CD4-positive, alpha-beta T cell treated with Interleukin-6 at 100 ng/mL for 8 hours (primary cell): ENCODE measurements at regions not wholly inside any gene's neighbourhood (a gene's known extent, or its start where the extent isn't known, plus 50 kb on each side); places are given as distances from the start of the nearest gene placed in this dataset.

ENCODE experiments used
- DNase-seq: peaks from one replicate; pipeline ENCODE4 v3.0.0-alpha.2; 2020; ENCODE audit warnings: mixed read lengths, low spot score

GRCh38 chr13:52975969-52976368, 52.6 kb upstream of the OLFM4 start:
- no peak for DNase-seq

DNA sequence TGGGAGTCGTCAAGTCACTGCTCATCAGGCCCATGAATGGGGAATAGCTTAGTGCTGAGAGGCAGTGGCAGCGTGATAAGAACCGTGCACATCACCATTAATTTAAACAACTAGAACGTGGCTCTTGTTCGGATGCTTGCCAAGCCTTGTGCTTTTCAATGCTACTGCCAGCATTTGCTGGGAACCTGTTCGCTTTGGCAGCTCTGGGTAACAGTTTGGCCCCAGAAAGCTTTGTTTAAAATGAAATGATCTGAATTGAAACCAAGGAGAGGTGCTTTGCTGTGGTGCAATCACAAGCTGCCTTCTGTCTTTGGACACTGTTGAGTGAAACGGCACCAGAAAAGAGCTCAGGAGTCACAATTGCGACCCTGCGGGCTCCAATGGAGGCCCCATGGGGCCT, 53.5 kb upstream of the OLFM4 start:
- DNase-seq, result no peak

- DNase-seq, result no peak
These were observed 53.9 kb upstream of the OLFM4 start for GRCh38 chr13:52974711-52975110.

DNA sequence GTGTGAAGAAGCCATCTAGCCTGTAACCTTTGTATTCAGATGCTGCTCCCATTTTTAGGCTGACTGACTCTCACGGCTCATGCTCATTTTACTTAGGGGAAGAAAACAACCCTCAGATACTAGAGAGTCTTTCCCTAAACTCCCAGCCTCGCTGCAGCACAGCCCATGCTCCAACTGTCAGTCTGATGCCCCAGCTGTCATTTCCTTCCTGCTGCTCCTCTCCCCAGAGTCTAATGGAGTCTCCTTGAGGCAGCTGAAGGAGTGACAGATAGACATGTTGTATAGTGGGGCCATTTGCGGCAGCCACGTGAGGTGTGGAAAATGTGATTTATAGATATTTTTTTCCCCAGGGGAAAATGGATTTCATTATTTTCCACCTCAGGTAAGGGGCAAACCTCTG, 59.2 kb upstream of the OLFM4 start:
- DNase-seq, result no peak

DNA sequence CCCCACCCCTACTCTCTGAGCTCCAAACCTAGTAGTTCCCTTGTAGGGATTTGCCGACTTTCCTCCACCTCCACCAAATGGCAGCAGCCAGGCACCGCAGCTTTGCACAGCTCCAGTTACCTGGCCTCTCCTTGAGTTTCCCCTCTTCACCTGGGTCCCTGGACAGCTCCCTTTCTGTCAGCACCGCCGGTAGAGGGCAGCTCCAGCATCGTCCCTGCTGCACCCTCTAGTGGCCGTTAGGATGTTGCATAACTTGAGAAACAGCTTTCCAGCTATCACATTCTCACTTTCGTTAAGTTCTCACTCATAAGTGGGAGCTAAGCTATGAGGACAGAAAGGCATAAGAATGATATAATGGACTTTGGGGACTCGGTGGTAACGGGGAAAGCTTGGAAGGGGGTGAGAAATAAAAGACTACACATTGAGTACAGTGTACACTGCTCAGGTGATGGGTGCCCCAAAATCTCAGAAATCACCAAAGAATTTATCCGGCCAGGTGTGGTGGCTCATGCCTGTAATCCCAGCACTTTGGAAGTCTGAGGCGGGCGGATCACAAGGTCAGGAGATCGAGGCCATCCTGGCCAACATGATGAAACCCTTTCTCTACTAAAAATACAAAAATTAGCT, 60.4 kb upstream of the OLFM4 start:
- peak; percentile 46 for DNase-seq

DNA sequence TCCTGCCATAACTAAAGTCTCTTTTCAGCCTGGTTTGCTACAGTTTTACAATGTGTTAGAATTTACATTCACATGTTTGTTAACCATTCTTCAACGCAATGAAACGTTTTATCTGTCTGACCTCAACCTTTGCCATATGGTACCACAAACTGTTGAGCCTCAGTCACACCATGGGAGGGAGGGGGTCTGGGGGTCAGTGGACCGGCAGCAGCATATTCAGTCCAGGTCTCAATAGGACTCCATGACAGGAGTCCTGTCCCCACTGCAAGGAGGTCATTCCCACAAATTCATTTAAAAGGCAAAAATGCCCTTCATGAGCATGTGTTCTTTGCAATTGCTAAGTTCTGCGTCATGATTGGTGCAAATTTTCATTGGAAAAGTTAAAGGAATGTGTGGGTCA, 66.6 kb upstream of the OLFM4 start:
- DNase-seq, result no peak

DNA sequence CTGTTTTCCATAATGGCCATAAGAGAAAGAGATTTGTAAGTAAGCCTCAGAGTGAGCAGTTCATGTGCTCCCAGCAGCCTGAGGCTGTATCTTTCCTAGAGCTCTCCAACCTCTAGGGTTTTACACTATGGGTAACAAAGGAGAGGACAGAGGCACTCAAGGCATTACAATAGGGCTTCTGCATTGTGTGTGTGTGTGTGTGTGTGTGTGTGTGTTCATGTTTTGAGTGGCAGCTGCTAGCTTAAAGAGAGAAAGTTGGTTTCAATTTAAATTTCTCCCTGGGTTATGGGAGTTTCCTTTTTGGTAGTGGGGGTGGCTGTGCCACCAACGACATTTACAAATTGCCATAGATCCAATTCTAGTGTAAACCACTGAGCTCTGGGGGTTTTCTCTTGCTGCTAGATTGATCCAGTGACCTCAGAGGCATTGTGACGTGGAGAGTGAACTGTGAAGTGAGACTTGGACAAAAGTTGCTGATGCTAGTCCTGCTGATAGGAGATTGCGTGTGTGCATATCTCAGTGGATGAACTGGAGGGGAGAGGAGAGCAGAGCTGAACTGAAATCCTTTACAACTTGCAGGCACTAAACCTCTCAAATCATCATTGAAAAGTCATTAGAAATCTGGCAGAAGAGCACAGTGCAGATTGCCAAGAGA, 67.2 kb upstream of the OLFM4 start:
- no peak for DNase-seq

- no peak for DNase-seq
These were observed 73.1 kb upstream of the OLFM4 start for GRCh38 chr13:52955472-52955874.

DNA sequence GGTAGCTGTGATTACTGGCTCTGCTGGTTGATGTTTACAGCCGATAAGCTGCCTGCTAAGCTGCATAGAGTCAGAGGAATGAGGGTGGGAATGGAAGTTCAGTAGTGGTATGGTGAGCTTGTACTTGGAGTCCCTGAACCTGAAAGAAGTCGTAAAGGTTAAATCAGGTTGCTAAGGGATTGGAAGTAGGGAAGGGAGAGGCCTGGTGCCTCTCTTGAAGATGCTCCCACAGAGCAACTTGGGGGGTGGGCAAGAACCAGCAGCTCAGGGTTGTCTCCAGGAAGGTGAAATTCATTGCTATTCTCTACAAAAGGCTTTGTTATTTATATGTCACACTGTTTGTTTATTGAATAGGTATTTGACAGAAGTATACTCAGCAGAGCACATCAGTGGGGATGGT, 73.8 kb upstream of the OLFM4 start:
- DNase-seq, result no peak

DNA sequence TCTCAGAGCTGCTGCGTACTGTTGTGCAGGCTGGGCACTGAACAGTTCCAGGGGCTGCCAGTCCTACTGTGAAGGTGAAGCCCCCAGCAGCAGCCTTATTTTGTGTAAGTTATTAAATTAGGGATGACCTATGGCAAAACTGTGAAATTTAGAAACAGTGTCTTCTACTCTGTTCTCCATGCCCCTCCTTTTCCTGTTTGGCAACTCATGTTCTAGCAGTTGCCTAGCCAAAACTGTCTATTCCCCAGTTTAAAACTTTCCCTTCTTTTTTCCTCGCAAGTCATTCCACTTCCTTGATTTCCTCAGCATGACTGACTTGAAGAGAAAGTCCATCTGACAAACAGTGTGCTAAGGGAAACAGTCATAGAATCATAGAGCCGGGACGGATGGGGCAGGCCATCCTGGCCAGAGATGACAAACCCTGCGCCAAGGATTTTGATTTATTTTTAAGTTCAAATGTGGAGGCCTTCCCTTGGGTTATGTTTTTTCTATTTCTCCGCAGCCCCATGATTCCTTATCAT, 78.1 kb upstream of the OLFM4 start:
- DNase-seq, result no peak

- DNase-seq, result no peak
These were observed 78.9 kb upstream of the OLFM4 start for GRCh38 chr13:52949742-52950141.

GRCh38 chr13:52949044-52949443, 79.6 kb upstream of the OLFM4 start:
- DNase-seq, result no peak

DNA sequence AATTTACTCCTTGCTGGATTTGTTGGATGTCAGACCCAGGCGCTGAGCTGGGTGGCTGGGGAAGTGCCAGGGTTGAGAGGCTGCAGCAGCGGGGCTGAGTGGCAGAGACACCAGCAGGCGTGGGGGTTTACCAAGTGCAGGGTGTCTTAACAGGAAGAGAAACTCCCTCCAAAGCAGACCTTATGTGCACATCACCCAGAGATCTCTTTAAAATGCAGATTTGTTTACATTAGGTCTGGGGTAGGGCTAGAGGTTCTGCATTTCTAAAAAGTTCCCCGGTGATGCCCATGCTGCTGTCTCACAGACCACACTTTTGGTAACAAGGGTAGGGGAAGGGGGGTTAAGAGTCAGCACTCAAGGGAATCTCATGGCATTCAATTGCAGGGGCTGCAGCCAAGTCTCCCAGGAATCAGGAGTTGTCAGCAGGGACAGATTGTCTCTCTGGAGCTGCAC, 80.7 kb upstream of the OLFM4 start:
- no peak for DNase-seq

GRCh38 chr13:52945348-52945747, 83.3 kb upstream of the OLFM4 start:
- no peak for DNase-seq

GRCh38 chr13:52944697-52945096, 83.9 kb upstream of the OLFM4 start:
- DNase-seq, result no peak

- no peak for DNase-seq
These were observed 89.6 kb upstream of the PCDH8 start for GRCh38 chr13:52938065-52938464.

DNA sequence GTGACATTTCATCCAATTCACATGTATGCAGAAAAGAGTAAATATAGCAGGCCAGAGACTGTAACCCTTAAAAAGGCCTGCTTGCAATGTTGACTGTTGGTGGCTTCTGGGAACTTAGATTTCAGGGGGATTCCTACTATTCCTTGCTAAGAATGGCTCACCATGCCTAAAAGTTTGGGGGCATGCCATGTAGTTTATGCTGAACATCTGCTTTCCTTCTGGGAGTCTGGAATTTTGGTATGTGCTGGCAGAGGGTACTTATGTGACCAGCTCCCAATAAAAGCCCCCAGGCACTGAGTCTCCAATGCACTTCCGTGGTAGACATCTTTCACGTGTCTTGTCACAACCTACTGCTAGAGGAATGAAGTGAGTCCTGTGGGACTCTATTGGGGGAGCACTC, 88.4 kb upstream of the PCDH8 start:
- no peak for DNase-seq

GRCh38 chr13:52934258-52934657, 85.8 kb upstream of the PCDH8 start:
- no peak for DNase-seq

GRCh38 chr13:52933547-52934210, 85.2 kb upstream of the PCDH8 start:
- no peak for DNase-seq

GRCh38 chr13:52933099-52933498, 84.7 kb upstream of the PCDH8 start:
- no peak for DNase-seq

- no peak for DNase-seq
These were observed 84.2 kb upstream of the PCDH8 start for GRCh38 chr13:52932649-52933048.

DNA sequence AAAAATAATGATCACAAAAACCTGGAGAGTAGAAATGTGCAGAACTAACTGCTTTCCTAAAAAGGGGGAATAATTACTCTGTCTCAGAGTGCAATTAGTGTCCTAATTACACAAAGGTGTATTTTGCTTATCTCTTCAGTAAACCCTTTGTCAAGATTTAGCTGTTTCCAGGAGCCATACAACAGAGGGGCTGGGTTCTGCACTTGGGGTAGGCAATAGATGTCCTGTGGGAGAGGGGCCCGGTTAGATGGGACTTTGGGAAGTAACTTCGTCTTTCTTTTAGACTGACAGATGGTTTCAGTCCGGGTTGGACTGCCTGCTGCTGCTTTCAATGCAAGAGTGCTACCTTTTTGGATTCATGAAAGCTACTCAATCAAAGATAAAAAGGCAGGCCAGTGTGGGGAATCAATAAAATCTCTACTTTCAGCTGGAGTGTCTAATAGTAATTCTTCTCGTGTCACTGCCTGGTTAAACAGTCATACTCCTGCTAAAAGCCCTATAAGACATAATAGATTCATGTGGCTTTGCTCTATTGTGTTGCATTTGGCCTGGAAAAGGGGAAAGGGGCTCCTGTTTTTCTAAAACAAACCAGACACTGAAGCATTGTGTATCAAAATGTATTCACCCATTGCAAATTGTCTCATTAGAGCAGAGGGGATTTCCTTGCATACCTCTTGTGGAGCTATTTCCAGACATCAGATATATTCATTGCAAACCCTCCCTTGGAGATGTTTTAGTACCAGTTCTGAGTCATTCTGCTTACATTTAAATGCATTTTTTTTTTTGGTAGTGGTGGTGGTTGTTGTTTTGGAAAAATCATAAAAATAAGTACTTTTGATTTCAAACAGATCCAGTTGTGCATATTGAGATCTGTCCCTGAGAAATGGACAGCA, 83.3 kb upstream of the PCDH8 start:
- no peak for DNase-seq
